GM18951 (cell line): ENCODE measurements at regions not wholly inside any gene's neighbourhood (a gene's known extent, or its start where the extent isn't known, plus 50 kb on each side); places are given as distances from the start of the nearest gene placed in this dataset.

ENCODE experiments used
- POLR2A ChIP-seq: IDR thresholded peaks from 4 replicates; pipeline ENCODE4 v1.6.1; 2011; ENCODE audit warnings: mild to moderate bottlenecking; ENCODE audit not compliant: insufficient read length, insufficient read depth; ENCODE audit errors: extremely low read depth
- in situ Hi-C: fragments of 300-500 bp; cut with MboI; formaldehyde crosslinking; loops from one replicate; pipeline ENCODE4 v1.12.0; 2022; ENCODE audit warnings: low sequenced_read_pairs, mixed read lengths, inconsistent platforms; ENCODE audit not compliant: unreplicated experiment

- in situ Hi-C loops, result no loop called here
- TF ChIP-seq POLR2A, result no peak
Measured at GRCh38 chr1:55685560-55685959, 470.4 kb upstream of the USP24 start.

- TF ChIP-seq POLR2A, result no peak
- in situ Hi-C loops, result no loop called here
Measured at GRCh38 chr1:55684131-55684650, 469.0 kb upstream of the USP24 start.

- in situ Hi-C loops, result no loop called here
Measured at GRCh38 chr1:55682198-55682597, 467.0 kb upstream of the USP24 start.

GRCh38 chr1:55679971-55680370 is 464.8 kb upstream of the USP24 start:
- in situ Hi-C loops, result no loop called here
- no peak for TF ChIP-seq POLR2A

More at GRCh38 chr1:55682198-55682597, 467.0 kb upstream of the USP24 start:
- no peak for TF ChIP-seq POLR2A

- in situ Hi-C loops, result no loop called here
Measured at GRCh38 chr1:55673416-55673815, 458.3 kb upstream of the USP24 start.

GRCh38 chr1:55670331-55671082 is 455.3 kb upstream of the USP24 start:
- in situ Hi-C loops, result no loop called here
- no peak for TF ChIP-seq POLR2A

More at GRCh38 chr1:55673416-55673815, 458.3 kb upstream of the USP24 start:
- no peak for TF ChIP-seq POLR2A

- in situ Hi-C loops, result no loop called here
- no peak for TF ChIP-seq POLR2A
Measured at GRCh38 chr1:55669293-55669692, 454.1 kb upstream of the USP24 start.

GRCh38 chr1:55662875-55663274 is 447.7 kb upstream of the USP24 start:
- in situ Hi-C loops, result no loop called here
- no peak for TF ChIP-seq POLR2A

GRCh38 chr1:55658917-55659316 is 443.8 kb upstream of the USP24 start:
- no peak for TF ChIP-seq POLR2A
- in situ Hi-C loops, result no loop called here

GRCh38 chr1:55654750-55655149 is 439.6 kb upstream of the USP24 start:
- in situ Hi-C loops, result no loop called here
- no peak for TF ChIP-seq POLR2A

- no peak for TF ChIP-seq POLR2A
- in situ Hi-C loops, result no loop called here
Measured at GRCh38 chr1:55654171-55654570, 439.0 kb upstream of the USP24 start.

GRCh38 chr1:55650444-55650843 is 435.3 kb upstream of the USP24 start:
- in situ Hi-C loops, result no loop called here
- no peak for TF ChIP-seq POLR2A

GRCh38 chr1:55646181-55646580 is 431.0 kb upstream of the USP24 start:
- TF ChIP-seq POLR2A, result no peak
- in situ Hi-C loops, result no loop called here

GRCh38 chr1:55645270-55645669 is 430.1 kb upstream of the USP24 start:
- no peak for TF ChIP-seq POLR2A
- in situ Hi-C loops, result no loop called here
